C4-2B (cell line): ENCODE measurements at regions not wholly inside any gene's neighbourhood (a gene's known extent, or its start where the extent isn't known, plus 50 kb on each side); places are given as distances from the start of the nearest gene placed in this dataset.
A peak's percentile ranks its signal among the peaks of the same experiment; 100 is the strongest.
"Not testable (repeated sequence)": the region's sequence is repeated elsewhere in the genome, so short reads cannot be mapped to it uniquely, and the experiment has no call there.

ENCODE experiments used
- H3K27ac ChIP-seq: fragments of 450-650 bp; 2 replicates; pipeline ENCODE4 v1.5.1; 2017
- CTCF ChIP-seq: fragments of 450-650 bp; conservative IDR thresholded peaks from 2 replicates; pipeline ENCODE4 v1.5.1; 2017; ENCODE audit warnings: mild to moderate bottlenecking
- ZFX ChIP-seq: fragments of 450-650 bp; IDR thresholded peaks from 2 replicates; pipeline ENCODE4 v1.6.1; 2017

- H3K27ac ChIP-seq = no peak overlapping the region
- no peak for TF ChIP-seq ZFX
- no peak for TF ChIP-seq CTCF
These were observed 390.9 kb upstream of the SASH1 start for GRCh38 chr6:147951726-147952125.

GRCh38 chr6:147954938-147955337 lies 387.7 kb upstream of the SASH1 start:
- no peak for TF ChIP-seq CTCF
- TF ChIP-seq ZFX = no peak
- no peak overlapping the region for H3K27ac ChIP-seq

GRCh38 chr6:147958683-147959082 lies 384.0 kb upstream of the SASH1 start:
- no peak overlapping the region for H3K27ac ChIP-seq
- TF ChIP-seq ZFX = no peak
- no peak for TF ChIP-seq CTCF

- no peak for TF ChIP-seq ZFX
- no peak for TF ChIP-seq CTCF
- H3K27ac ChIP-seq = no peak overlapping the region
These were observed 381.0 kb upstream of the SASH1 start for GRCh38 chr6:147961481-147962141.

GRCh38 chr6:147965448-147965847 lies 377.2 kb upstream of the SASH1 start:
- H3K27ac ChIP-seq = not testable (repeated sequence)

GRCh38 chr6:147970970-147971369 lies 371.7 kb upstream of the SASH1 start:
- TF ChIP-seq CTCF (peak; percentile 53), ZFX (no peak)
- no peak overlapping the region for H3K27ac ChIP-seq

GRCh38 chr6:147972448-147972847 lies 370.2 kb upstream of the SASH1 start:
- no peak for TF ChIP-seq ZFX
- TF ChIP-seq CTCF = no peak
- no peak overlapping the region for H3K27ac ChIP-seq

GRCh38 chr6:147973806-147974205 lies 368.8 kb upstream of the SASH1 start:
- TF ChIP-seq CTCF = no peak
- TF ChIP-seq ZFX = no peak
- H3K27ac ChIP-seq = no peak overlapping the region
